T-helper 1 cell treated with Interleukin-12 subunit alpha and Interleukin-12 subunit beta and Interleukin-4 antibody, amounts not matched to agents 30 ng/mL and 1 ng/mL, for 36 hours (primary cell): ENCODE measurements at regions not wholly inside any gene's neighbourhood (a gene's known extent, or its start where the extent isn't known, plus 50 kb on each side); places are given as distances from the start of the nearest gene placed in this dataset.
"Not testable (repeated sequence)": the region's sequence is repeated elsewhere in the genome, so short reads cannot be mapped to it uniquely, and the experiment has no call there.

Source experiments
- intact Hi-C: fragments of 100-400 bp; cut with micrococcal nuclease; formaldehyde crosslinking; loops from one replicate; pipeline ENCODE4 v1.15.1; 2024

GRCh38 chrX:35392232-35392631, 405.9 kb upstream of the MAGEB16 start:
- intact Hi-C loops = no loop called here

GRCh38 chrX:35406386-35406785, 391.8 kb upstream of the MAGEB16 start:
- intact Hi-C loops = no loop called here

- intact Hi-C loops = no loop called here
Measured at GRCh38 chrX:35416782-35417181, 381.4 kb upstream of the MAGEB16 start.

DNA sequence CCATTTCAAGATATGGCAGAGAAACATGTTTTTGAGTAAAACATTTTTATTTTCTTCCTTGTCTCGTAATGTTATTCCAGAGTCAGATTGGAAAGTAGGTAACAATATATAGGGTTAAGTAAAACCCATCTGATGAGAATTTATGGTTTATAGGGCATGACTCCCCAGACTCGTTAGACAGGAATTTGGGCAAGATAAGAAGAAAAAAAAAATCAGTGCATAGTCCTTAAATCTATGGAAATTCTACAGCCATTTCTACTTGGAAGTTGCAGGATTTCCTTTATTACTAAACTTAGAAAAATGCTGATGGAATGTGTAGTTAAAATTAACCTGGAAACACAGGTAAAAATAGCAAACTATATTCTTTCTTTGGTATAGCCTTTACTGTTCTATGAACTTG, 366.1 kb upstream of the MAGEB16 start:
- intact Hi-C loops = no loop called here

- intact Hi-C loops = no loop called here
Measured at GRCh38 chrX:35439034-35439660, 359.0 kb upstream of the MAGEB16 start.

DNA sequence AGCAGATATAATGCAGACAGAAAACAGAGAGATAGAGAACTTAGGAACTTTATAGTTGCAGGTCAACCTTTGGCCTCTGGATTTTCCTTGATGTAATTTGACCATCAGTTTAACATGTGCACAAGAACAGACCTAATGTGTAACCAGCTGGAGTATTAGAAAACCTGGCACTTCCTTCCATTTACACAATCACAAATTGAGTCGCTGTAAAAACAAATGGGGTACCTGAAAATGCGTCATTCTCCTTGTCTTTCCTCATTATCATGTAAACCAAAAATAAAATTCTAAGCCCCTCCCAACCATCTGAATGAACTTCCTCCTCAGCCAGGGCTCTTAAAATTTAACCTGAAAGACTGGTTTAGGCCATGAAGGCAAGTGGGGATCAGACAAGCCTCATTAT, 358.4 kb upstream of the MAGEB16 start:
- intact Hi-C loops = no loop called here

- intact Hi-C loops = no loop called here
Measured at GRCh38 chrX:35442421-35442820, 355.7 kb upstream of the MAGEB16 start.

- intact Hi-C loops = not testable (repeated sequence)
Measured at GRCh38 chrX:35443091-35443582, 355.0 kb upstream of the MAGEB16 start.

DNA sequence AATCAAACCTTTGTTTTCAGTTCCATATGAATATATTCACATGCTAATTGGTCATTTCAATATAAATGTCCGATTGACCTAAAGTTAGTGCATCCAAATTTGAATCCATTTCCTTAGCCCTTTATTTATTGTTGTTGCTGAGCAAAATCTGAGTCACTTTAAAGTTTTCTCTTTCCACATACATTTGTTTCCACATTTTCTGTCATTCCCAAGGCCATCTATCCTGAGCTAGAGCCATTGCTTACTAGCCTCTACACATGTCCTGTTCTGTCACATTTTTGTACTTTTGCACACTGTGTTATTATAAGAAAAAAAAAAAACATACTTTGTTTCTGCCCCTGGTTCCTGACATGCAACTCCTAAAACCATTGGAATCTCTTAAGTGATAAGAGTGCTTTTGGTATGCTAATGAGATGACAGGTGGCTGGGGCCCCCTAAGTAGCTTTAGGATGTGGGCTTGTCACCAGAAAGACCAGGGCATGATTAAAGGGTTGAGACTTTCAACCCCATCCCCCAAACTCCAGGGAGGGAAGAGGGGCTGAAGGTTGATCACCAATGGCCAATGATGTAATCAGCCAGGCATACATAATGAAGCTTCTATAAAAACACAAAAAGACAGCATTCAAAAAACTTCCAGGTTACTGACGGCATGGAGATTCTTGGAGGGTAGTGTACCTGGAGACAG, 353.3 kb upstream of the MAGEB16 start:
- intact Hi-C loops = no loop called here

DNA sequence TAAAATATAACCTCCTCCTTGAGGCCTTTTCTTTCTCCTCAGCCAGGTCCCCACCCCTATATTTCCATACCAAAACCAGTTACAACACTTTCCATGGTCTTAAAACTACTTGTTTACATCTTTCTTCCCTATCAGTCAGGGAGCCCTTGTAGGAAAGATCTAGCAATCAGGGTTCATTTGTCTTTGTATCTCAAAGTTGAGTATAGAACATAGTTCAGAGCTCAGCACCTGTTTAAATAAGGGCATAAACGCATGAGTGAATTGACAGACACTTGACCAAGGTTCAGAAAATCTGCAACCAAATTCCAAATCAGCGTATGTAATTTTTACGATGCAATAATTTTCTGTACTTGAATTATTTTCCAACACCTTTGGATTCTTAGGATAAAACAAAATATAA, 352.2 kb upstream of the MAGEB16 start:
- intact Hi-C loops = no loop called here

DNA sequence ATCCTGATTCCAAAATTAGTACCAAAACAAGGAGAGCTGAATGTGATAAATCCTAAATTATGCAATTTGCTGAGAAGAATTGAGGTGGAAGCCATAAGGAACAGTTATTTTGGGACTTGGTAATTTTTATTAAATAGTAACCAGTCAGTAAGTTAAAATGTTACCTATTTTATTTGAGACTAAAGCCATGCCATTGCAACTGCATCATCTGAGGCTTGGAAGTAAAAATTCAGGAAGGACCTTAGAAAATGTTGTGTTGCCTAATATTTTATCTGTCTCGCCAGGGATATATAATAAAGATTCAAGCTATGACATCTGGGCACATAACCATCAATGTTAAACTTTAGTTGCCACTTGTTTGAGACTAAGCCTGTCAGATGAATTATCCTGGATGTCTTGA, 341.3 kb upstream of the MAGEB16 start:
- intact Hi-C loops = no loop called here

DNA sequence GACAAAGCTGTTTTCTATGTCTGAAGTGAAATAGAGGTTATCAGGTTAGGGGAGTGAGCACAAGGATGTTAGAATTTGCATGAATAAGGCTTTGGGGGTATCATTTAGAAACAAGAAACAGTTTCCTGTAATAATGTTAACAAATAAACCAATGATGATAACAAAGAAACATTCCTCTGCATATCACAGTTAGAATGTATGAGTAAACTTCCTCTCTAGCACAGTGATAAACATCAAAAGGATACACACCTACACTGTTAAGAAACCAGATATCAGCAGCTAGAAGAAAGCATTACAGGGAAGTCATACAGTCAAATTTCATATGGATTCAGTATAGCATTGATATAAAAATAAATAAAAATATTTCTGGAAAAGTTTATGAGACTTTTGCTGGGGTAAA, 340.0 kb upstream of the MAGEB16 start:
- intact Hi-C loops = no loop called here

GRCh38 chrX:35461164-35461563, 337.0 kb upstream of the MAGEB16 start:
- intact Hi-C loops = no loop called here

DNA sequence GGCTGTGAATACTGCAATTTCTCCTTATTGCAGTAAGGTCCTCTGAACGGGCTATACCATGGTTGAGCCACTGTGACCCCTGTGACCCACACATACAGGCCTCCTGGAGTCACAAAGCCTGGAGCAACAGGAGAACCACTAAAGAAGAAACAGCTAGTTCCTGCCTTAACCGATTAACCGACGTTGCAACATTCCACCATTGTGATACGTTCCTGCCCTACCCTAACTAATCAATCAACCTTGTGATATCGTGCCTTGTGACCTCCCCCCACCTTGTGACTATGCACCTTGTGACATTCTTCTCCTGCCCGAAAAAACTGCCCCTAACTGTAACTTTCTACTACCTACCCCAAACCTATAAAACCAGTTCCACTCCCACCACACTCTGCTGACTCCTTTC, 301.5 kb upstream of the MAGEB16 start:
- intact Hi-C loops = not testable (repeated sequence)

DNA sequence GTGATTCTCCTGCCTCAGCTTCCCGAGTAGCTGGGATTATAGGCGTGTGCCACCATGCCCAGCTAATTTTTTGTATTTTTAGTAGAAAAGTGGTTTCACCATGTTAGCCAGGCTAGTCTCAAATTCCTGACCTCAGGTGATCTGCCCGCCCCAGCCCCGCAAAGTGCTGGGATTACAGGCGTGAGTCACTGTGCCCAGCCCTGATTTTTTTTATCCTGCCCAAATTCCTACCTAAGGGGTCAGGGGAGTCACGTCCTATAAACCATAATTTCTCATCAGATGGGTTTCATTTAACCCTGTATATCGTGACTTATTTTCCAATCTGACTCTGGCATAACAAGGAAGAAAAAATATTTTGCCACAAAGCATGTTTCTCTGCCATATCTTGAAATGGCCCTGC, 300.7 kb upstream of the MAGEB16 start:
- intact Hi-C loops = not testable (repeated sequence)

GRCh38 chrX:35499071-35499862, 298.9 kb upstream of the MAGEB16 start:
- intact Hi-C loops = no loop called here

DNA sequence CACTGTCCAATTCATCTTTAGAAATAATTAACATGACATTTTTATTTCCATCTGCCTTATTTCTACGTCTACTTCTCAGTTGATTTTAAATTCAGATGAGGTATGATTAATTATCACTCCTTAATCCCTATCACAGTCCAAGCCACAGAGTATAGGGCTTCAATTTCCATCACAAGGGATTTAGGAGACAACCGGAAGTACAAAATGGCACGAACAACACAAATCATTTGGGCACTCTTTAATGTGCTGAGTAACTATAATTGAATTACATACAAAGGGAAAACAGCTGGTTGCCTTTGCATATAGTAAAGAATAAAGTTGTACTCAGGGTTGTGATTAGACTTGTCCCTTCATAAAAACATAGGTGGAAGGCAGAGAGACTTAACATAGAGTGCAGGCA, 290.4 kb upstream of the MAGEB16 start:
- intact Hi-C loops = no loop called here

DNA sequence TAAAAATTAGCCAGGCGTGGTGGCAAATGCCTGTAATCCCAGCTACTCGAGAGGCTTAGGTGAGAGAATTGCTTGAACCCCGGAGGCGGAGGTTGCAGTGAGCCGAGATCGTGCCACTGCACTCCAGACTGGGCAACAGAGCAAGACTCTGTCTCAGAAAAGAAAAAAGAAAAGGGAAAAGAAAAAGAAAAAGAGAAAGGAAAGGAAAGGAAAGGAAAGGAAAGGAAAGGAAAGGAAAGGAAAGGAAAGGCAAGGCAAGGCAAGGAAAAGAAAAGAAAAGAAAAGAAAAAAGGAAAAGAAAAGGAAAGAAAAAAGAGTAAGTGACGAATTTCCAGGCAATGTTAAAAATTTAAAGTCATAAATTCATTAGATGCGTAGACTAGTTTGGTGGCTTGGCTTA, 250.1 kb upstream of the MAGEB16 start:
- intact Hi-C loops = not testable (repeated sequence)

DNA sequence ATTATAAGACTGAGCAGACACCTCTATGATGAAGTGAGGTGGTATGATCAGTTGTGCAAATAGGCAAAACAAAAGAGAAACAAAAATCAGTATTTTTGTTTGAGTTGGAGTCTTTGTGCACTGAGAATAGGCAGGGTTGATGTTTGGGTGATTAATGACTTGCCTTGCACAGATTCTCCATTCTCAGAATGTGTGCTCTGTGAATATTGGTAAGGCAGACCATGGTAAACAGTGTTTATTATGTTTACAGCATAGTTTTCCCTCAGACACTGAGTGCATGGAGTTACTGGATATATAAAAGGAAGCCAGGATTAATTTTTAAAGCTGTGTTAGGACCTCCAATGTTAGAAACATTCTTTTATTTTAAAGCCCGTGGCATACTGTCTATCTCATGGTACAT, 240.2 kb upstream of the MAGEB16 start:
- intact Hi-C loops = no loop called here

- intact Hi-C loops = no loop called here
Measured at GRCh38 chrX:35561985-35562384, 236.2 kb upstream of the MAGEB16 start.

DNA sequence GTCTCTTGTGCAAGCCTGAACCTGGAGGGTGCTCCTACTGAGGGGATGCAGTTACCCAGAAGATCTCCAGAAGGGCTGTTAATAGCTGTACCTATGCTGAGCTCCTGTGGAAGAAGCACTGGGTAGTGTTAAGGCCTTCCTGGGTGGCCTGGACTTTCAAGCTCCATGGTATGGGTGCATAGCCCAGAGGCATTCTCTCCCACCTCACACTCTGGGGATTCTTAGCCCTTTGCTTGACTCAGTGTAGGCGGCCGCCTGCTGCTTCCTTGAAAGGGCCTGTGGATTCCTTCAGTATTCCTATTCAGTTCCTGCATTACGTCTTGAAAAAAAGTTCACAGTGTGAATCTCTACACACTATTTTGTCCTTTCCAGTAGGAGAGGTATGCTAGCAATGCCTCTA, 235.7 kb upstream of the MAGEB16 start:
- intact Hi-C loops = no loop called here

- intact Hi-C loops = no loop called here
Measured at GRCh38 chrX:35590210-35590609, 207.9 kb upstream of the MAGEB16 start.
